ENCODE measurements at regions not wholly inside any gene's neighbourhood (a gene's known extent, or its start where the extent isn't known, plus 50 kb on each side); places are given as distances from the start of the nearest gene placed in this dataset.

- Histone ChIP-seq H3K4me1 (ENCODE audit: control insufficient read depth in 2 of 2, insufficient read depth in 2 of 2, low read length in 2 of 2) (no peaks in the 10 kb centered on the region), H3K36me3 (ENCODE audit: control insufficient read depth in 2 of 3, insufficient read depth in 3 of 3, low read length in 3 of 3) (no peaks in the 10 kb centered on the region), H3K4me3 (ENCODE audit: low read length) (no peak overlapping the region), H3K27ac (ENCODE audit: low read depth, low read length) (no peak overlapping the region), H3K9me3 (ENCODE audit: control insufficient read depth in 2 of 3, low read length in 3 of 3) (no peaks in the 10 kb centered on the region), H3K27me3 (ENCODE audit: control insufficient read depth in 2 of 2, insufficient read depth in 2 of 2, low read length in 2 of 2) (no peaks in the 10 kb centered on the region)
- ChIA-PET CTCF (no interaction called here), POLR2A (no interaction called here)
- DNase-seq (no peak), ATAC-seq (no peak)
- peaks cover 2 to 18% (median 5%) of the 10 kb centered on the region in 5 donors for H3K27me3 Mint-ChIP-seq
- intact Hi-C loops (cut with micrococcal nuclease): no loop called here
- H3K4me3 Mint-ChIP-seq: no peak overlapping the region
- H3K9me3 Mint-ChIP-seq: peaks cover 0 to 17% (median 4%) of the 10 kb centered on the region in 11 donors
- H3K4me1 Mint-ChIP-seq: no peaks in the 10 kb centered on the region
- H3K27ac Mint-ChIP-seq: no peak overlapping the region
- peaks cover 0 to 9% (median 4%) of the 10 kb centered on the region in 5 donors for H3K36me3 Mint-ChIP-seq
Observed at GRCh38 chr15:67892559-67893377, 52.9 kb upstream of the RNU6-1 start.

- peaks cover 0 to 5% (median under 1%) of the 10 kb centered on the region in 5 donors for H3K36me3 Mint-ChIP-seq
- Histone ChIP-seq H3K9me3 (ENCODE audit: control insufficient read depth in 2 of 3, low read length in 3 of 3) (no peaks in the 10 kb centered on the region), H3K27me3 (ENCODE audit: control insufficient read depth in 2 of 2, insufficient read depth in 2 of 2, low read length in 2 of 2) (no peaks in the 10 kb centered on the region), H3K4me3 (ENCODE audit: low read length) (no peak overlapping the region), H3K36me3 (ENCODE audit: control insufficient read depth in 2 of 3, insufficient read depth in 3 of 3, low read length in 3 of 3) (no peaks in the 10 kb centered on the region), H3K27ac (ENCODE audit: low read depth, low read length) (no peak overlapping the region), H3K4me1 (ENCODE audit: control insufficient read depth in 2 of 2, insufficient read depth in 2 of 2, low read length in 2 of 2) (no peaks in the 10 kb centered on the region)
- DNase-seq (no peak), ATAC-seq (no peak)
- H3K4me1 Mint-ChIP-seq: no peaks in the 10 kb centered on the region
- peaks cover 0 to 11% (median 3%) of the 10 kb centered on the region in 11 donors for H3K9me3 Mint-ChIP-seq
- POLR2A ChIA-PET: no interaction called here
- peaks cover 0 to 9% (median 0%) of the 10 kb centered on the region in 5 donors for H3K27me3 Mint-ChIP-seq
- no peak overlapping the region for H3K27ac Mint-ChIP-seq
- CTCF ChIA-PET: no interaction called here
- no peak overlapping the region for H3K4me3 Mint-ChIP-seq
- intact Hi-C loops (cut with micrococcal nuclease): no loop called here
Observed at GRCh38 chr15:67895237-67895636, 55.4 kb upstream of the RNU6-1 start.

DNA sequence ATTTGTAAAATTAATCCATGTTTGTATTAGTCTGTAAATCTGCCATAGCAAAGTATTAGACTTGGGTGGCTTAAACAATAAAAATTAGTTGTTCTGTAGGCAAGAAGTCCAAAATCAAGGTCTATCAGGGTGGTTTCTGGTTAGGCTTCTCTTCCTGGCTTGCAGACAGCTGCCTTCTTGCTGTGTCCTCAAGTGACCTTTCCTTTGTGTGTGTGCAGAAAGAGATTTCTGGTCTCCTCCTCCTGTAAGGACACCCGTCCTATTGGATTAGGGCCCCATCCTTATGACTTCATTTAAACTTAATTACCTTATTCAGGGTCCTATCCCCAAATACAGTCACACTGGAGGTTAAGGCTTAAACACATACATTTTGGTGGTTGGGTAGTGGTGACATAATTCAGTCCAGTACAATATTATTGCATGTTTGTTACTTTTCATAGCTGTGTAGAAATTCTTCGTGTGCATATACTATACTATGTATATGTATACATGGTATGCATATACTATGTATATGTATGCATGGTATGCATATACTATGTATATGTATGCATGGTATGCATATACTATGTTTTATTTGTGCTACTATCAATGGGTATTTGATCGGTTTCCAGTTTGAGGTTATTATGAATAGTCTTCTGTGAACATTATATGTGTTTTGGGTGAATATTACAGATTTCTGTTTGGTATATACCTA lies 57.9 kb upstream of the RNU6-1 start:
- Histone ChIP-seq H3K27ac (ENCODE audit: low read depth, low read length) (no peak overlapping the region), H3K4me3 (ENCODE audit: low read length) (no peak overlapping the region), H3K36me3 (ENCODE audit: control insufficient read depth in 2 of 3, insufficient read depth in 3 of 3, low read length in 3 of 3) (no peaks in the 10 kb centered on the region), H3K4me1 (ENCODE audit: control insufficient read depth in 2 of 2, insufficient read depth in 2 of 2, low read length in 2 of 2) (no peaks in the 10 kb centered on the region), H3K9me3 (ENCODE audit: control insufficient read depth in 2 of 3, low read length in 3 of 3) (no peaks in the 10 kb centered on the region), H3K27me3 (ENCODE audit: control insufficient read depth in 2 of 2, insufficient read depth in 2 of 2, low read length in 2 of 2) (no peaks in the 10 kb centered on the region)
- intact Hi-C loops (cut with micrococcal nuclease): no loop called here
- no peak for DNase-seq
- peaks cover 0 to 3% (median 0%) of the 10 kb centered on the region in 5 donors for H3K27me3 Mint-ChIP-seq
- H3K9me3 Mint-ChIP-seq: peaks cover 0 to 10% (median 3%) of the 10 kb centered on the region in 11 donors
- no peak for ATAC-seq
- CTCF ChIA-PET: no interaction called here
- no peak overlapping the region for H3K4me3 Mint-ChIP-seq
- peaks cover 0 to 4% (median 0%) of the 10 kb centered on the region in 5 donors for H3K36me3 Mint-ChIP-seq
- no peak overlapping the region for H3K27ac Mint-ChIP-seq
- POLR2A ChIA-PET: no interaction called here
- no peaks in the 10 kb centered on the region for H3K4me1 Mint-ChIP-seq

GRCh38 chr15:67899596-67900283 lies 59.9 kb upstream of the RNU6-1 start:
- intact Hi-C loops (cut with micrococcal nuclease): no loop called here
- no peaks in the 10 kb centered on the region for H3K4me1 ChIP-seq (ENCODE audit: control insufficient read depth in 2 of 2, insufficient read depth in 2 of 2, low read length in 2 of 2)
- H3K9me3 Mint-ChIP-seq: peaks cover 0 to 7% (median 3%) of the 10 kb centered on the region in 11 donors
- H3K9me3 ChIP-seq (ENCODE audit: control insufficient read depth in 2 of 3, low read length in 3 of 3): no peaks in the 10 kb centered on the region
- H3K27me3 Mint-ChIP-seq: peaks cover 0 to 4% (median 0%) of the 10 kb centered on the region in 5 donors
- peaks cover 0 to 4% (median 0%) of the 10 kb centered on the region in 5 donors for H3K36me3 Mint-ChIP-seq
- no peak overlapping the region for H3K4me3 ChIP-seq (ENCODE audit: low read length)
- ChIA-PET POLR2A (no interaction called here), CTCF (no interaction called here)
- no peak overlapping the region for H3K27ac ChIP-seq (ENCODE audit: low read depth, low read length)
- no peaks in the 10 kb centered on the region for H3K27me3 ChIP-seq (ENCODE audit: control insufficient read depth in 2 of 2, insufficient read depth in 2 of 2, low read length in 2 of 2)
- no peak overlapping the region for H3K4me3 Mint-ChIP-seq
- no peaks in the 10 kb centered on the region for H3K36me3 ChIP-seq (ENCODE audit: control insufficient read depth in 2 of 3, insufficient read depth in 3 of 3, low read length in 3 of 3)
- ATAC-seq: no peak
- DNase-seq: no peak
- H3K27ac Mint-ChIP-seq: no peak overlapping the region
- H3K4me1 Mint-ChIP-seq: no peaks in the 10 kb centered on the region

- CTCF ChIA-PET: no interaction called here
- no peaks in the 10 kb centered on the region for H3K27me3 ChIP-seq (ENCODE audit: control insufficient read depth in 2 of 2, insufficient read depth in 2 of 2, low read length in 2 of 2)
- Mint-ChIP-seq H3K9me3 (peaks cover 0 to 4% (median 0%) of the 10 kb centered on the region in 11 donors), H3K27me3 (peaks cover 0 to 8% (median 0%) of the 10 kb centered on the region in 5 donors), H3K27ac (no peak overlapping the region), H3K4me3 (no peak overlapping the region), H3K4me1 (peaks cover 0 to 2% (median 0%) of the 10 kb centered on the region in 7 donors), H3K36me3 (no peaks in the 10 kb centered on the region)
- no peaks in the 10 kb centered on the region for H3K9me3 ChIP-seq (ENCODE audit: control insufficient read depth in 2 of 3, low read length in 3 of 3)
- H3K4me1 ChIP-seq (ENCODE audit: control insufficient read depth in 2 of 2, insufficient read depth in 2 of 2, low read length in 2 of 2): no peaks in the 10 kb centered on the region
- H3K27ac ChIP-seq (ENCODE audit: low read depth, low read length): no peak overlapping the region
- no peak overlapping the region for H3K4me3 ChIP-seq (ENCODE audit: low read length)
- intact Hi-C loops (cut with micrococcal nuclease): no loop called here
- POLR2A ChIA-PET: no interaction called here
- no peak for DNase-seq
- no peaks in the 10 kb centered on the region for H3K36me3 ChIP-seq (ENCODE audit: control insufficient read depth in 2 of 3, insufficient read depth in 3 of 3, low read length in 3 of 3)
- no peak for ATAC-seq
Observed at GRCh38 chr15:67900621-67901147, 60.8 kb upstream of the RNU6-1 start.

DNA sequence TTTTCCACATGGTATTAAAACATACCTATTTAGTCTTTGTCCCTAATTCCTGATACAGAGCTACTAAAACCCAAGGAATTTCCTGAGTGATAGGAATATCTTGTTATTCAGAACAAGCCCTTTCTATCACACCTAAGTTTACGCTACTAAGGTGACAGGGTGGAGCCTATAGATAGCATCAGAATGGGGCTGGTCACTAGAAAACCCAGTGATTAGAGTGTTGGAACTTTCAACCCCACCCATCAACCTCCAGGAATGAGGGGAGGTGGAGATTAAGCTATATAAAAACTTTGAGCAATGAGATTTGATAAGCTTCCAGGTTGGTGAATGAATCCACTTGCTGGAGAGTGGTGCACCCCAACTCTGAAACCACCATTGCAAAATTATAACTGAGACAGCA lies 62.1 kb upstream of the RNU6-1 start:
- Mint-ChIP-seq H3K9me3 (no peaks in the 10 kb centered on the region), H3K4me3 (no peak overlapping the region), H3K36me3 (peaks cover 0 to 5% (median 0%) of the 10 kb centered on the region in 5 donors), H3K27me3 (peaks cover 5 to 10% (median 9%) of the 10 kb centered on the region in 5 donors), H3K27ac (no peak overlapping the region), H3K4me1 (peaks cover 0 to 2% (median 0%) of the 10 kb centered on the region in 7 donors)
- Histone ChIP-seq H3K4me1 (ENCODE audit: control insufficient read depth in 2 of 2, insufficient read depth in 2 of 2, low read length in 2 of 2) (no peaks in the 10 kb centered on the region), H3K9me3 (ENCODE audit: control insufficient read depth in 2 of 3, low read length in 3 of 3) (no peaks in the 10 kb centered on the region), H3K36me3 (ENCODE audit: control insufficient read depth in 2 of 3, insufficient read depth in 3 of 3, low read length in 3 of 3) (no peaks in the 10 kb centered on the region), H3K27me3 (ENCODE audit: control insufficient read depth in 2 of 2, insufficient read depth in 2 of 2, low read length in 2 of 2) (no peaks in the 10 kb centered on the region), H3K27ac (ENCODE audit: low read depth, low read length) (no peak overlapping the region), H3K4me3 (ENCODE audit: low read length) (no peak overlapping the region)
- ChIA-PET CTCF (interaction anchor here (0.5 kb wide), 1 partner anchor 619 kb away, joined by 3 read pairs; no protein-coding TSS in a partner anchor), POLR2A (no interaction called here)
- DNase-seq: no peak
- intact Hi-C loops (cut with micrococcal nuclease): no loop called here
- ATAC-seq: no peak
